GM21390 (cell line): ENCODE measurements at regions not wholly inside any gene's neighbourhood (a gene's known extent, or its start where the extent isn't known, plus 50 kb on each side); places are given as distances from the start of the nearest gene placed in this dataset.

Experiments used
- ATAC-seq: cut with Tn5 transposase; IDR thresholded peaks from one replicate; pipeline ENCODE4 v1.9.1; 2021; ENCODE audit not compliant: unreplicated experiment

DNA sequence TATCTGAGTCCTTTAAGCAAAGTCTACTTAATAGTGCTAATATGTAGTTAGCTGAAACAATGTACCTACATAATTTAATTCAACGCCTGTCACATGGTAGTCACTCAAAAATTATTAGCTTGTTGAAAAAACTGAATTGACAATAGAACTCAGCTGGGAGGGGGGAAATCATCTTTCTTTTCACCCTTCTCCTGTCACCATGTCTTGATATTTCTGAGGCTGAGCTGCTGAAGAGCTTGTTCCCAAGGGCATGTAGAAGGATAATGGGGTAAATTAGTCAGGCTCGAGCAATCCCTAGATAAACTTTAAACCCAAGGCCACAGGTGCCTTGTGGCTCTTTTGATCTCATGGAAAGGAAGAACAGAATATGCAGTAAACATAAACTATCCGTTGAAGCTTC is 339.6 kb upstream of the LRATD1 start:
- no peak for ATAC-seq

DNA sequence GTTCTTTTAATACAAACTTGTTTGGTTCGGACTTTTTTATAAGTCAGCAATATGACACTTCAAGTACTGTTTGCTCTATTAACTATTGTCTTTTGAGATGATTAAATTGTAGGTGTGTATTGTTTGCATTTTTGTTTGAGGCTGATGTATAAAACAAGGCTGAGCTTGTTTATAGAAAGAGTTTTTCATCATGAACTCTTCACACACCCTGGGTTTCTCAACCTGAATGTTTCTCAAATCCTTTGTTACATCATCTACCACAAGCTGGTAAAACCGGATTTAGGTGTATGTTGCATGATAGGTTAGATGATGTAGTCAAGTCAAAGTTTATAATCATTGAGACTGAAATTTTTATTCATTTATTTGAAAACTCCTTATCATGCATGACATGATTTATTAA is 335.2 kb upstream of the LRATD1 start:
- ATAC-seq: no peak

DNA sequence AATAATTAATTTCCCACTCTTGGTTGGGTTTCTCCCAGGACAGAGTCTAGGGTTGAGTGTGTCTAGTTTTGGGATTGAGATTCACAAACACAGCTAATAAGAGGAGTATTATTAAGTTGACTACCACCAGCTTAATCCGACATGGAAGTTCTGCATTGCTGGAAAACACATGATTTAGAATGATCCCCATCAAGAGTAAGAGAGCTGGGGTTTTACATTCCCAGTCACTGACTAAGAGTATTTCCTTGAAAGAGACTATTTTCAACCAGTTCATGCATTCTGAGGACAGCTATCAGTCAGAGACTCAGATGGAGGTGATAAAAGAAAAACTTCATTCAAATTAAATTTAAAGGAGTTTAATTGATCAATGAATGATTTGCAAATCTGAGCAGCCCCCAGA is 334.6 kb upstream of the LRATD1 start:
- ATAC-seq: no peak

DNA sequence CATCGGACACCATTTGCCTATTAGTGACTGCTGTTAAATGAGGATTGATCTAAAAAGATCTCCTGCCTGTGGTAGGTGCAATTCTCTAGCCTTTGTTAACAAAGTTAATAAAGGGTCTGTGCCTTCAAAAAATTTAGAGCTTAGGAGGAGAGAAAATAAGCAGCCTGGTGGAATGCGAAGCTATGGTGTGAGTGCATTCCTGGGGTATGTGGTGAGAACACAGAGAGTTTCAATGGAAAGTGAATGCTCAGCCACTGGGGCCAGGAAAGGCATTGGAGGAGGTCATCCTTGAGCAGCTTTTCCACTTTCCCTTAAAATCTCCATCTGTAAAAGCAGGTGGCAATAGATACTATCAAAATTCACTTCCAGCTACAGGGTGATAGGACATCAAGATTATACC is 331.2 kb upstream of the LRATD1 start:
- ATAC-seq: no peak

DNA sequence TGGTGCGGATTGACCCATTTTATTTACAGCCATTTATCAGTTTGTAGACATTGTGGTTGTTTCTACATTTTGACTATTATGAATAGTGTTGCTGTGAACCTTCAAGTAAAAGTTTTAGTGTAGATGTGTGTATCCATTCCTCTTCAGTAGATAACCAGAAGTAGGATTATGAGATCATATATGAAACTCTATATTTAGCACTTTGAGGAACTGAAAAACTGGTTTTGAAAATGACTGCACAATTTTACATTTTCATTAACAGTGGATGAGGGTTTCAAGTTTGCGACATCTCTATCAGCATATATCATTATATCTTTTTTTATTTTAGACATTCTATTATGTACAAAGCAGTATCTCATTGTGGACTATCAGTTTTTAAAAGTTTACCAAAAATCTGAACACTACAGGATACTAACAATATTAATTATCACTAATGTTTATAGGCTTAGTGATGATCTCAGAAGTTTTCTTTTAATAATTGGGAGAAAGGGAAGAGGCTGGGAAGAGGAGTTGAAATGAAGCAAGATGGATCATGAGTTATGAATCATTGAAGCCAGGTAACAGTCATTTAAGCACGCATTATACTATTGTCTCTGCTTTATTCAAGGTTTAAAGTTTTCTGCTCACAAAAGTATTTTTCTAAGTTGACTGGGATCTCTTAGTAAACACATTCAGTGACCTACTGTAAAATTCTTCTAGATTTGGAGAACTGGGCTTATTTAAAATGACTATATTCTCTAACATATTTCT is 329.0 kb upstream of the LRATD1 start:
- ATAC-seq: peak; percentile 88

DNA sequence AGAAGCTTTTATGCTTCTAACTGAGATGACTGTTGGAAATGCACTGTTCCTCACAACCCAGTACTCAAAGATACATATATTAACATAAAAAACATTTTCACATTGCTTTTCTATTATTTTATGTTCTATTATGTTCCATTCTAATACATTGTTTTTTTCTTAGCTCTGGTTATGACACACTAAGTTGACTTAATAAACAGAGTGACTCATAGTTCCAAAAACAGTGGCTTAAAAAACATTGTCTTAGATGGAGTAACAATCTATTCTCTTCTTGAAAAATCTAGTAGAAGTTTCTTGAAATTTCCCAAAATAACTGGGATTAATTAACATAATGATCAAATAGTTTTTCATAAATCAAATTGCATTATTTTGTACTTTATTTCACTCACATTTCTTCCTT is 328.2 kb upstream of the LRATD1 start:
- ATAC-seq: no peak

DNA sequence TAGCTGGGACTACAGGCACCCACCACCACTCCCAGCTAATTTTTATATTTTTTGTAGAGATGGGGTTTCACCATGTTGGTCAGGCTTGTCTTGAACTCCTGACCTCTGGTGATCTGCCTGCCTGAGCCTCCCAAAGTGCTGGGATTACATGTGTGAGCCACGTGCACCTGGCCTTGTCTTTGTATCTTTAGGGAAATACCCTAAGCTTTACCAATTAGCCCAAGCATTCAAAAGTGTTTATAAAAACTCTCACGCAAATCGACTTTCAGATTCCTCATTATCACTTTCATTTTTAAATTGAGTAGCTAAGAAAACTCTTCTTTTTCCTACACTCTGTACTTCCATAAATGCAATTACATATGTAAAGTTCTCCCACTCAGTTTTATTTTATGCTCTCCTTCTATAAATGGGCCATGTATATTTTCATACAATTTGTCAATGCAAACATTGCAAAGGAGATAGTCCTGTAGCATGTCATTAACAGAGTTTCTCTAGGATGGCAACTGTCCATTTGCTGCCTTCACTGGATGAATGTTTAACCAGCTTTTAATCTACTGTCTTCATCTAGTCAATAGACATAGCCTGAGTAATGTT is 326.2 kb upstream of the LRATD1 start:
- ATAC-seq: peak; percentile 52

DNA sequence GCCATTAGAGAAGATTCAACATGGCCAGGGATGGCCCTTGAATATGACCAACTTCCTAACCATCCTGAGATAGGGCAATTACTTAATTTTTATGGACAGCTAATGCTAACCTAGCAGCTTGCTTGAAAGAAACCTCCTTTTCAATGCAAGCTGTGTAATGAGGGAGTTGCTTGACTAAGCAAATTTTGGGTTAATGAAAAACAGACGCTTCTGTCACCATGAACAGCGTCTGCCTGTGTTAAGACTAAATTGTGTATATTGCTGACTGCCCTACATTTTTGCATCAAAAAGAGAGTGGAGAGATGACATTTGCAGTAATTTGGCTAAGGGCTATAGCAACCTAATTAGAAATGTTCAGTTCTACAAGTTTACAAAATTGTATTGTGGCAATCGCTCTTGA is 319.2 kb upstream of the LRATD1 start:
- ATAC-seq: no peak

DNA sequence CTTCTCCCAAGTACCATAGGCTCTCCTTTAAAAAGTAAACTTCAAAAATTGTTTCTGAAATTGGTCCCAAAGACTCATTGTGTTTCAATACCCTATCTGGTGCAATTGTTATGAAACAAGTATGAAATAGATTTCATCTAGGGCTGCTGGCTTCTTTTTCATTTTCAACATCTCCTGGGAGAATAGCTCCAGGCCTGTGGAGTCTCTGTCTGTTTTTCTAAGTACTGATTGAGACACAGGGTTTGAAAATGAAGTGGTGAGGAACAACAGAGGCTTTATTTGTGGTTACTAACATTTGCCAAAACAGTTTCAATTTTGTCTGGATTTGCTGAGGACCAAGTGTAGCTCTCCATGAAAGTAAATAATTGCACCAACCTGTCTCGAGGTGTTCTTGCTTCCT is 315.9 kb upstream of the LRATD1 start:
- ATAC-seq: no peak

DNA sequence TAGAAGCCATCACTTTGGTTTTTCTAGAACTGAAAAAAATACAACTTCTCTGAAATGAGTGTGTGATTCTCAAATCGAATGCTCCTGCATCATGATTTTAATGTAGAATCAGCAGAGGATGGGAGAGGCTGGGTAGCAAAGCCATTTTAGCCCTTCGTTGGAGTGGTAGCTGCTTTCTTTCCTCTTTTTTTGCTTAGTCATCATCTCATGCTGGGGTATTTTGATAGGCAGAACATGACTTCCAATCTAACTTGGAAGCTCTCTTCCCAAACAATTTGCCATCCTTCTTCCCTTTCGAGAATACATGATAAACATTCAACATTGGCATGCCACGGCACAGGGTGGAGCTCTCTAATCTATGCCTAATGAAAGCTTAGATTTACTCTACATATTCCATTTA is 311.2 kb upstream of the LRATD1 start:
- ATAC-seq: no peak

DNA sequence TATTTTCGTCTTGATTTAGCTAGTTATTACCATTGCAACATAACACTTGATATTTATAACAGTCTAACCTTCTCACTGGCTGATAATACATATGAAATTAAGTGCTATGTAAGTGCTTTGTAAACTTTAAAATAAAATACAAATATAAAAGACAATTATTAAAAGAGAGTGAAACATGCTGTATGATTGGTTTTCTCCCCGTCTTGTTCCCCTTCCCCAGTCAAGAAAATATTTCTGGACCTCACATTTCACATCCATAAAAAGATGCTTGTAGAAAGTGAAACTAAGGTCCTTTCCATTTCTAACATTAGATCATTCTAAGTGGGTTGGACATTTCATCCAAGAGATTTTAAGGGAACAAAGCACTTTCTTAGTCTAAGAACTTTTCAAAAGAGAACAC is 310.2 kb upstream of the LRATD1 start:
- no peak for ATAC-seq

DNA sequence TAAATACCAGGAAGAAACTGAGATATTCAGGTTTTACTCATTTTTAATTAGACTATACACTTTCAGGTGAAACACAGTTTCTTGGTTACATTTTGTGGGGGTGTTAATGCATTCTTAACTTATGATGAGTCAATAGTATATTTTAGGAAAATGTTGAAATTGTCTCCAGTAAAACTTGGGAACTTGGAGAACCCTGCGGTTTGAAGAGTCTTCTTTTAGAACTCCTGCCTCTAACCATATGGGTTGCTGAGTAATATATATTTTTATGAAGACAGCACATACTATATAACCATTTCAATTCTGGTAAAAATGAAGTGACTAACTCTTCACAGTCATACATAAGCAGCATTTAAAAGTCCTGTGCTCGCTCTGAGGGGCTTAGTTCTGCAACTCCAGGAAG is 308.2 kb upstream of the LRATD1 start:
- ATAC-seq: no peak

DNA sequence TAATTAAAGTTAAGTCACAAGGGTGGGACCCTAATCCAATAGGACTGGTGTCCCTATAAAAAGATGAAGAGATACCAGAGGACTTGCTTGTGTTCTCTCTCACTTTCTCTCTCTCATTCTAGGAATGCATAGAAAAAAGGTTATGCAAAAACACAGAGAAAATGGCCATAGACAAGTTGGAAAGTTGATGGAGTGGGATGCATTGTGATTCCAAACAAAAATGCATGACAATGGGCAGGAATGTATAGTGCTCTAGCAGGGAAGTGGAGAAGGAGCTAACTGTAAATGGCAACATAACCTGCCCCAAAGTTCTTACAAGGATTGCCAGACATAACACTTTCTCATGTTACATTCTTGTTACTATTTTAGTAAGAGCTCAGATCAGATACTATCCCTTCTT is 301.6 kb upstream of the LRATD1 start:
- no peak for ATAC-seq

DNA sequence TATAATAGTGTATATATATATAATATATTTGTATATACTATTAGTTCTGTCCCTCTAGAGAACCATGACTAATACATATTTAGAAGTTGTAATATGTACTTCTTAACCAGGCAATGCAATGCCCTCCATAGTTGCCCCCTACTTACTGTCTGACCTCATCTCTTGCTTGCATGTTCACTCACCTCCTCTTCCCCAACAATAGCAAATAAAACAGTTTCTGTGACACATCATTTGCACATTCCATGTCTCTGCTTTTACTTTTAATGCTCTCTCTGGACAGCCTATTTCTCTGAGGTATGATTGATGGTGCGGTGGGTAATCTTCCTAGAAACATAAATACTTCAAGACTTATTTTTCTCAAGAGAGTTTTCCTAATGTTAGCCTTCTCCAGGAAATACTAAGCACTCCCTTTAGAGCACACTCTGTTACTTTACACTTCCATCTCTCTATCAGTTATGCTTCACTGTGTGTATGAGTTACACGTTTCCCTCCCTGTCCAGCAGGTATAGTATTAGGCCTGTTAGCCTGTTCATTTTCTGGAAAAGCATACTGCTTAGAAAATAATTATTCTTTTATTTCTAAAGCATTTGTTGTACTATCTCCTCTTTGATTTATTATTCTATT is 295.6 kb upstream of the LRATD1 start:
- no peak for ATAC-seq

DNA sequence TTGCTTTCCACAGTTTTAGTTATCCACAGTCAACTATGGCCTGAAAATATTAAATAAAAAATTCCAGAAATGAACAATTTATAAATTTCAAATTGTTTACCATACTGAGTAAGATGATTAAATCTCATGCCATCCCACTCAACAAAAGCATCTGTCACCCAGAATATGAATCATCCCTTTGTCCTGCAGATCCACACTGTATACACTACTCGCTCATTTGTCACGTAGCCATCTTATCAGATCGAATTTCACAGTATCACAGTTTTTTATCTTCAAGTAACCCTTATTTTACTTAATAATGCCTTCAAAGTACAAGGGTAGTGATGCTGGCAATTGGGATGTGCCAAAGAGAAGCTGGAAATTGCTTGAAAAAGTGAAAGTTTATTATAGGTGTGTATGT is 291.8 kb upstream of the LRATD1 start:
- no peak for ATAC-seq

DNA sequence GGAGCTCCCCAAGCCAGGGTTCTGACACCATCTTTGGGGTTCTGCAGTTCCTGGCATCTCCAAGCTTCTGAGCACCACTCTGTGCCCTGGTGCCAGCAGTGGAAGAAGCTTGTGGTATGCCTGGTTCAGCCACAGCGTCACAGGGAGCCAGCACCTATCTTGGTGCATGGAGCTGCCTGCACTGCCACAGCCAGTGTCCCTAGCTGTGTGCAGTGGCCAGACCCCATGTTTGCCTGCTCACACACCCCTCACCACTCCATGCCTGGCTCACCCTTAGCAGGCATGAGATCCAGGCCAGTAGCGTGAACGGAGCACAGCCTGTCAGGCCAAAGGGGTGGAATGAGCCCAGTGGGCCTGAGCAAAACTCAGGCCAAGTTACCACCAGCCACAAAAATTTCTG is 290.2 kb upstream of the LRATD1 start:
- ATAC-seq: no peak

DNA sequence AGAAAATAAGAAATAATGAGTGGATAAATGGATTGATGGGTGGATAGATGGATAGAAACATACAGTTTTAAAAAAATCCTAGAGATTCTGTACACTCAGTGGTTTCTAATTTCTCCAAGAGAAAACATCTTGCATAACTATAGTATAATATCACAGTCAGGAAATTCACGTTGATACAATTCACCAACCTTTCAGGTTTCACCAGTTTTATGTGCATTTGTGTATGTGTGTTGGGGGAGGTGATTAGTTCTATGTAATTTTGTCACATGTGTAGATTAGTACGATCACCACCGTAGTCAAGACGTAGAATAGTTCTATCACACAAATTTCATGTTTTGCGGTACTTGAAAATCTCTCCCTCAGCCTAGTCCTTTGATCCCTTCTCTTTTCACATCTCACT is 288.2 kb upstream of the LRATD1 start:
- no peak for ATAC-seq

DNA sequence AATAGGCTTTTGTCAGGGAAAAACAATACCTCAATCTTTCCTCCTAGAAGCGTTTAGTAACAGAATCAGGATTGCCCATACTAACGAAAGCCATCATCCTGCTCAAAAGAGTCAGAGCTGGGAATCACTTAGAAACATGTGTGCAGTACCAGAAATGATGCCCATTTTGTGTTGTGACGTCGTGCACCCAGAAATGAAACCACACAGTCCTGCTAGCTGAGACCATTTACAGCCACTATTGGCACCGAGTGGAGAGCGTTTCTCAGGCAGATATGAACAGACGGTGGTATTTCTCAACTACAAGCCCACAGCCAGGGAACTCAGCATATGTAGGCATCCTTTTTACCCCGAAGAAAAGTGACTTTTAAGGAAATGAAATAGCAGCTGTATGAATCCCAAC is 284.3 kb upstream of the LRATD1 start:
- ATAC-seq: no peak

DNA sequence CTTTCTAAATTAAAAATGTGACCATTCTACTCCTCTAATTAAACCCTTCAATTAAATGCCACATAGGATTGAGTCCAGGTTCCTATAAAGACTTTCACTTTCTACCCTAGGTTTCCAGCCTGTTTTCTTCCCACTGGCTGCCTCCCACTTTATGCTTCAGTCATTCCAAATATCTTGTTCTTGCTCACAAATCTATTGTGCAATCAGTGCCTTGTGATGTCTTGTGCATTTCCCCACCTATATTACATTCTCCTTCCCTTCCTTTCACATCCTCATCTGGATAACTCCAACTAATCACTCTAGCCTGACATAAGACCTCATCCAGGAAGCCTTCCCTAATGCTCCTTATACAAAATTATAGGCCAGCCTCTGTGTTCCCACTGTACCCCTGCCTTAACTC is 281.7 kb upstream of the LRATD1 start:
- no peak for ATAC-seq

DNA sequence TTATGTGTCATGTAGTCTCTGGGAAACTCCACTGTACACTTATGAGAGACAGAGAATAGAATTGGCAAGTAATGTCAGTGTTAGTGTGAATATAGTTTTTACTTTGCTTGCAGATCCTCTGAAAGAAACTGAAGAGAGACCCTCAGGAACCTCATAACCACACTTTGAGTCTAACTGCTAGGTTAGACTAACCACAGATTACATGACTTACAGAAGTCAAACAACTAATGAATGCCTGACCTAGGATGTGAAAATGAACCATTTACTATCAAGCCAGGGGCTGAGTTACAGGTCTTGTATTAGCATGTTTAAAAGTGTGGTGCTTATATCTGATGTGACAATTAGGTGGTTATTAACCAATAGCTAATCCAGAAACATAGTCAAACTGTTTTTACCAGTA is 280.4 kb upstream of the LRATD1 start:
- ATAC-seq: no peak

DNA sequence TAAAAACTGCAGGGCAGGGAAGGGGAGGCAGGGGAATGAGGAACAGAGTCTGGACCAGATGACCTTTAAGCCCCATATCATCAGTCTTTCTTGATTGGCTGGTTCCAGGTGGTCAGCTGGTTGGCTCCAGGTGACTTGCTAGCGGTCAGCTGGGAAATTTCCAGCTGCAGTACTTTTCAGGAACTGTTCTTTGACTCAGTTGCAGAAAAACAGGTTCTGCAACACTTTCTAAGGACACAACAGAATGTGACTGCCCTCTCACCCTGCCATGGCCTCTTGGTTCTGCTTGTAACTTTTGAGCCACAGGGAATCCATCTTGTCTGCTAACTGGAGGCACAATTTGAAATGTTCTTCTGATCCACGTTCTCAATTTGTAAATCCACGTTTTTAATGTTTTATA is 278.3 kb upstream of the LRATD1 start:
- no peak for ATAC-seq

DNA sequence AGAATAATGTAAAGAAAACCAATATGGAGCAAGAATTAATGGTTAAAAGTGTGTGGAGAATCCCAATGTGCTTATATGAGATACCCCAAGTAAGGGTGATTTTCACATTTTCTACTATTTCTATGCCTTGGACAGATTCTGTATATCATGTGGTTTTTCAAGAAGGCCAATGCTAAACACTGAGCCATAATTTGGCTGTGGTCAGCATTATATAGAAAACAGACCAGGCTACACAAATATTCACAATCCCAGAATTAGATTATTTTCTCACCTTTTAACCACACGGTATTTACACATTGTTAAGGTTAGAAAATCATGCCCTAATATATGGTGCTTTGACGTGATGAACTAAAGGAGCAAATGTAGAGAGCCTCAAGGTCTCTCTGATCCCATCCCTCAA is 277.4 kb upstream of the LRATD1 start:
- no peak for ATAC-seq

DNA sequence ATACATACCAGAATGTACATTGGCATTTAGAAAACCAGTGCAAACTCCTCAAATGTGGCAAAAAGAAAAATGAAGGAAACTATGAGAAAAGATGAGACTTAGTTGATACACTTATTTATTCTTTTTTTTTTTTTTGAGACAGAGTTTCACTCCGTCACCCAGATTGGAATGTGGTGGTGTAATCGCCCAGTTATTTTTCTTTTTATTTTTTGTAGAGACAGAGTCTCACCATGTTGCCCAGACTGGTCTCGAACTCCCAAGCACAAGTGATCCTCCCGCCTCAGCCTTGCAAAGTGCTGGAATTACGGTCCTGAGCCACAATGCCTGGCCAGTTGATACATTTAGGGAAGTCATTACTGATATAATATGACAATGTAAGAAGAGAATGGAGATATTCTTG is 274.2 kb upstream of the LRATD1 start:
- no peak for ATAC-seq
